ENCODE measurements at regions not wholly inside any gene's neighbourhood (a gene's known extent, or its start where the extent isn't known, plus 50 kb on each side); places are given as distances from the start of the nearest gene placed in this dataset.

GRCh38 chr2:40716879-40717278 lies 265.0 kb upstream of the SLC8A1 start:
- FAIRE-seq (no peak), DNase-seq (ENCODE audit: insufficient read length, low spot score) (no peak)
- TF ChIP-seq POLR2AphosphoS5 (IDR thresholded peaks at IDR 0.05; ENCODE audit: low read depth, low read length) (no peak), POU2F2 (IDR thresholded peaks at IDR 0.05; ENCODE audit: low read depth, low read length) (no peak), PAX5 (IDR thresholded peaks at IDR 0.05; ENCODE audit: insufficient read depth, low read length, severe bottlenecking) (no peak)

DNA sequence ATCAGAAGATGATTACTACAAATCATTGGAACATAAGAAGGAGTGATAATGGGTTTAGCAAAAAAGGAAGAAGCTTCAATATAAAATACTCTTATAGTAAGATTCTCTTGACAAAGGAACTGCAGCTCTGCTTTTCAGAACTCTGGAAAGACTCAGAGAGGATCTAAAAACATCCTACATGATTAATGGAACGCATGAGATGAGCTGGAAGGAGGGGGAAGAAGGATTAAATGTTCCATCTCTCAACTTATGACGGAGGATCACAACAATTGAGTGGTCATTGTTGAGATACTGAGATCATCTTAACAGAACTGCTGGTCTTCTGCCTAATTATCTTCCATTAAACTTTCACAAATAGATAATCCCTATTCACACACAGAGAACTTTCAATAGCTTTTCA lies 267.5 kb upstream of the SLC8A1 start:
- DNase-seq (ENCODE audit: insufficient read length, low spot score) (no peak), FAIRE-seq (no peak)
- no peak for TF ChIP-seq POLR2A (IDR thresholded peaks at IDR 0.05; ENCODE audit: low read depth, low read length)
- TF ChIP-seq POU2F2 (IDR thresholded peaks at IDR 0.05; ENCODE audit: low read depth, low read length) = no peak
- TF ChIP-seq POLR2AphosphoS5 (IDR thresholded peaks at IDR 0.05; ENCODE audit: low read depth, low read length) = no peak
- no peak for TF ChIP-seq PAX5 (IDR thresholded peaks at IDR 0.05; ENCODE audit: insufficient read depth, low read length, severe bottlenecking)
- no peak for TF ChIP-seq TAF1 (IDR thresholded peaks at IDR 0.05; ENCODE audit: low read depth, low read length)
- no peak for TF ChIP-seq SPI1 (IDR thresholded peaks at IDR 0.05; ENCODE audit: low read depth, low read length)

GRCh38 chr2:40721595-40721994 lies 269.7 kb upstream of the SLC8A1 start:
- TF ChIP-seq POLR2A (IDR thresholded peaks at IDR 0.05; ENCODE audit: low read depth, low read length) (no peak), SPI1 (IDR thresholded peaks at IDR 0.05; ENCODE audit: low read depth, low read length) (no peak), POU2F2 (IDR thresholded peaks at IDR 0.05; ENCODE audit: low read depth, low read length) (no peak), PAX5 (IDR thresholded peaks at IDR 0.05; ENCODE audit: insufficient read depth, low read length, severe bottlenecking) (no peak), TAF1 (IDR thresholded peaks at IDR 0.05; ENCODE audit: low read depth, low read length) (no peak), POLR2AphosphoS5 (IDR thresholded peaks at IDR 0.05; ENCODE audit: low read depth, low read length) (no peak)
- FAIRE-seq (no peak), DNase-seq (ENCODE audit: insufficient read length, low spot score) (no peak)

GRCh38 chr2:40723194-40723593 lies 271.3 kb upstream of the SLC8A1 start:
- TF ChIP-seq POLR2AphosphoS5 (IDR thresholded peaks at IDR 0.05; ENCODE audit: low read depth, low read length) (no peak), PAX5 (IDR thresholded peaks at IDR 0.05; ENCODE audit: insufficient read depth, low read length, severe bottlenecking) (no peak), TAF1 (IDR thresholded peaks at IDR 0.05; ENCODE audit: low read depth, low read length) (no peak), POU2F2 (IDR thresholded peaks at IDR 0.05; ENCODE audit: low read depth, low read length) (no peak), POLR2A (IDR thresholded peaks at IDR 0.05; ENCODE audit: low read depth, low read length) (no peak), SPI1 (IDR thresholded peaks at IDR 0.05; ENCODE audit: low read depth, low read length) (no peak)
- no peak for FAIRE-seq

GRCh38 chr2:40725040-40725439 lies 273.1 kb upstream of the SLC8A1 start:
- TF ChIP-seq POLR2AphosphoS5 (IDR thresholded peaks at IDR 0.05; ENCODE audit: low read depth, low read length) (no peak), POU2F2 (IDR thresholded peaks at IDR 0.05; ENCODE audit: low read depth, low read length) (no peak), POLR2A (IDR thresholded peaks at IDR 0.05; ENCODE audit: low read depth, low read length) (no peak), PAX5 (IDR thresholded peaks at IDR 0.05; ENCODE audit: insufficient read depth, low read length, severe bottlenecking) (no peak), TAF1 (IDR thresholded peaks at IDR 0.05; ENCODE audit: low read depth, low read length) (no peak), SPI1 (IDR thresholded peaks at IDR 0.05; ENCODE audit: low read depth, low read length) (no peak)
- no peak for FAIRE-seq
- no peak for DNase-seq (ENCODE audit: insufficient read length, low spot score)

More at GRCh38 chr2:40723194-40723593, 271.3 kb upstream of the SLC8A1 start:
- no peak for DNase-seq (ENCODE audit: insufficient read length, low spot score)

DNA sequence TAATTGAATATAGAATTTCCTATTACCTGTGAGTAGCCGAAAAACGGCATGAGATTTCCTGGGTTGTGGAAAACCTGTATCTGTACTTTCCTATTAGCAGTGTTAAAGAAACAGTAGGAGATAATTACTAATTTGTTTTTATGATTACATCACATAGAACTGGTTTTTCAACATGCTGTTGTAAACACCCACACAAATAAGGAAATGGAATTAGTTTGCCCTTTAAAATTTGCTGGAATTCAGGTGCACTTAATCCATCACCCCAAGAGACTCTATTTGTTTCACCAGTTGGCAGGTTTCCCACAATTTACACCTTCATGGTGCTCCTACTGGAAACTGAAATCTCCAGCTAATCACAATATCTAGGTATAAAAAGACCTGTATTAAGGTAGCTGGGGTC lies 274.1 kb upstream of the SLC8A1 start:
- FAIRE-seq (no peak), DNase-seq (ENCODE audit: insufficient read length, low spot score) (no peak)

GRCh38 chr2:40734797-40735196 lies 282.9 kb upstream of the SLC8A1 start:
- FAIRE-seq (no peak), DNase-seq (ENCODE audit: insufficient read length, low spot score) (no peak)
- TF ChIP-seq POU2F2 (IDR thresholded peaks at IDR 0.05; ENCODE audit: low read depth, low read length) (no peak), POLR2AphosphoS5 (IDR thresholded peaks at IDR 0.05; ENCODE audit: low read depth, low read length) (no peak), TAF1 (IDR thresholded peaks at IDR 0.05; ENCODE audit: low read depth, low read length) (no peak), SPI1 (IDR thresholded peaks at IDR 0.05; ENCODE audit: low read depth, low read length) (no peak), PAX5 (IDR thresholded peaks at IDR 0.05; ENCODE audit: insufficient read depth, low read length, severe bottlenecking) (no peak), POLR2A (IDR thresholded peaks at IDR 0.05; ENCODE audit: low read depth, low read length) (no peak)

More for the DNA sequence above, 274.1 kb upstream of the SLC8A1 start:
- no peak for TF ChIP-seq SPI1 (IDR thresholded peaks at IDR 0.05; ENCODE audit: low read depth, low read length)
- TF ChIP-seq POLR2A (IDR thresholded peaks at IDR 0.05; ENCODE audit: low read depth, low read length) = no peak
- no peak for TF ChIP-seq POU2F2 (IDR thresholded peaks at IDR 0.05; ENCODE audit: low read depth, low read length)
- no peak for TF ChIP-seq POLR2AphosphoS5 (IDR thresholded peaks at IDR 0.05; ENCODE audit: low read depth, low read length)

GRCh38 chr2:40737180-40737579 lies 285.3 kb upstream of the SLC8A1 start:
- DNase-seq (ENCODE audit: insufficient read length, low spot score) (no peak), FAIRE-seq (no peak)
- TF ChIP-seq POLR2AphosphoS5 (IDR thresholded peaks at IDR 0.05; ENCODE audit: low read depth, low read length) (no peak), SPI1 (IDR thresholded peaks at IDR 0.05; ENCODE audit: low read depth, low read length) (no peak), PAX5 (IDR thresholded peaks at IDR 0.05; ENCODE audit: insufficient read depth, low read length, severe bottlenecking) (no peak), TAF1 (IDR thresholded peaks at IDR 0.05; ENCODE audit: low read depth, low read length) (no peak)

- no peak for DNase-seq (ENCODE audit: insufficient read length, low spot score)
Measured at GRCh38 chr2:40740419-40740818, 288.5 kb upstream of the SLC8A1 start.

DNA sequence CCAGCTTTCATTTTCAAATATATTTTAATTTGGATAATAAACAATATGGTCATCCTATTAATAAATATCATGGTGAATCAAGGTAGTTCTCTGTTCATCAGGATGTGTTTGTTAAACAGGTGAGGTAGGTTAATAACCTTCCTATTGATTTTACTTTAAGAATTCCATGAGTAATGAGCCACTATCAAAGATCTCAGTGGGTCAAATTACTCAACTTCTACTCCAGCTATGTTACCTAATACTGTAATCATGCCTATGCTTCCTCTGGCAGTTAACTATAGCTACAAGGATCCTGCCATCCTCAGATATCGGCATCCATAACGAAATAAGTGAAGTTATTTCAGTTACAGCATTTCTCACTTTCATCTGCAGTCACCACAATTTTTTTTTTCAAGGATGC lies 289.6 kb upstream of the SLC8A1 start:
- TF ChIP-seq SPI1 (IDR thresholded peaks at IDR 0.05; ENCODE audit: low read depth, low read length) (no peak), POU2F2 (IDR thresholded peaks at IDR 0.05; ENCODE audit: low read depth, low read length) (no peak), TAF1 (IDR thresholded peaks at IDR 0.05; ENCODE audit: low read depth, low read length) (no peak), POLR2A (IDR thresholded peaks at IDR 0.05; ENCODE audit: low read depth, low read length) (no peak), PAX5 (IDR thresholded peaks at IDR 0.05; ENCODE audit: insufficient read depth, low read length, severe bottlenecking) (no peak), POLR2AphosphoS5 (IDR thresholded peaks at IDR 0.05; ENCODE audit: low read depth, low read length) (no peak)
- FAIRE-seq (no peak), DNase-seq (ENCODE audit: insufficient read length, low spot score) (no peak)

More at GRCh38 chr2:40740419-40740818, 288.5 kb upstream of the SLC8A1 start:
- no peak for FAIRE-seq
- TF ChIP-seq POU2F2 (IDR thresholded peaks at IDR 0.05; ENCODE audit: low read depth, low read length) (no peak), PAX5 (IDR thresholded peaks at IDR 0.05; ENCODE audit: insufficient read depth, low read length, severe bottlenecking) (no peak), SPI1 (IDR thresholded peaks at IDR 0.05; ENCODE audit: low read depth, low read length) (no peak)
